ENCODE measurements at regions not wholly inside any gene's neighbourhood (a gene's known extent, or its start where the extent isn't known, plus 50 kb on each side); places are given as distances from the start of the nearest gene placed in this dataset.

DNA sequence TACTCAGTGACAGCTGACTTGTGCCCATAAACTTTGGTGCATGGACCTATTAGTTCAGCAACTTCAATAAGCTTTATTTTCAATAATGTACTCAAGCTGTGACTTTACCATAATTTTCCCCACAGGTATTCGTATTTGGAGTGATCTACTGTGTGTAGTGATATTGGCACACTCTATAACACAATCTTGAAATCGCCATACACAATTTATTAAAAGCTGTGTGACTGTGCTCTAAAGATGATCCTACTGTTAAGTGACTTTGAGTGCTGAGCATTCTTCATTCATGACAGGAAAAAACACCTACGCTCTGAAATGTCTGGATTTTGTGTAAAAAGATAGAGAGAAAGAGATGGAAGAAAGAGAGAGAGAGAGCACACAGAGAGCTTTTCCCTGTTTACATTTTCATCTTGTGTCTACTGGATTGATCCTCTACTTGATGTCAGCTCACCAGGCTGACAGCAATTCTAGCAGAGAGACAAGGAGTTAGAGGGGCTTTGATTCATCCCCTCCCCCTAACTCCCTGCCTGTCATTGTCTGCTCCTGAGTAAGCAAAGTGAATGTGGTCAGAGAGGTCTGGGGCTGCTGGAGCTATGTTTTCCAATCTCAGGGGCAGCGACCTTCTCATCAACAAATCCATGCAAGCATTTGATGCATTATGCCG is 538.7 kb upstream of the POU3F2 start:
- H3K27ac ChIP-seq (ENCODE audit: insufficient read depth, low read length, poor library complexity, severe bottlenecking) = no peak overlapping the region
- H3K27ac Mint-ChIP-seq = no peak overlapping the region
- H3K27me3 ChIP-seq (ENCODE audit: control insufficient read depth, insufficient read depth, low read length) = no peaks in the 10 kb centered on the region
- ATAC-seq (ENCODE audit: low read depth in 2 of 2) (no peak), DNase-seq (no peak)
- no peak overlapping the region for H3K4me3 Mint-ChIP-seq
- no peaks in the 10 kb centered on the region for H3K9me3 ChIP-seq (ENCODE audit: control insufficient read depth in 2 of 2, low read length in 2 of 2)
- no peaks in the 10 kb centered on the region for H3K4me1 Mint-ChIP-seq
- H3K4me3 ChIP-seq (ENCODE audit: low read depth, low read length) = no peak overlapping the region
- no peaks in the 10 kb centered on the region for H3K4me1 ChIP-seq (ENCODE audit: control insufficient read depth, insufficient read depth, low read length, poor library complexity, severe bottlenecking)
- no peaks in the 10 kb centered on the region for H3K36me3 Mint-ChIP-seq
- peaks cover 0 to 5% (median 2%) of the 10 kb centered on the region in 7 donors for H3K9me3 Mint-ChIP-seq
- no peaks in the 10 kb centered on the region for H3K27me3 Mint-ChIP-seq
- no peaks in the 10 kb centered on the region for H3K36me3 ChIP-seq (ENCODE audit: control insufficient read depth, insufficient read depth, low read length)

GRCh38 chr6:98308564-98308963 is 525.8 kb upstream of the POU3F2 start:
- Mint-ChIP-seq H3K4me1 (no peaks in the 10 kb centered on the region), H3K27ac (no peak overlapping the region), H3K36me3 (no peaks in the 10 kb centered on the region), H3K4me3 (no peak overlapping the region), H3K27me3 (no peaks in the 10 kb centered on the region), H3K9me3 (peaks cover 0 to 26% (median 6%) of the 10 kb centered on the region in 7 donors)
- Histone ChIP-seq H3K4me1 (ENCODE audit: control insufficient read depth, insufficient read depth, low read length, poor library complexity, severe bottlenecking) (no peaks in the 10 kb centered on the region), H3K27ac (ENCODE audit: insufficient read depth, low read length, poor library complexity, severe bottlenecking) (no peak overlapping the region), H3K9me3 (ENCODE audit: control insufficient read depth in 2 of 2, low read length in 2 of 2) (no peaks in the 10 kb centered on the region), H3K4me3 (ENCODE audit: low read depth, low read length) (no peak overlapping the region), H3K36me3 (ENCODE audit: control insufficient read depth, insufficient read depth, low read length) (no peaks in the 10 kb centered on the region), H3K27me3 (ENCODE audit: control insufficient read depth, insufficient read depth, low read length) (no peaks in the 10 kb centered on the region)
- ATAC-seq (ENCODE audit: low read depth in 2 of 2) (no peak), DNase-seq (no peak)

- no peaks in the 10 kb centered on the region for H3K27me3 Mint-ChIP-seq
- Histone ChIP-seq H3K4me1 (ENCODE audit: control insufficient read depth, insufficient read depth, low read length, poor library complexity, severe bottlenecking) (no peaks in the 10 kb centered on the region), H3K4me3 (ENCODE audit: low read depth, low read length) (no peak overlapping the region), H3K9me3 (ENCODE audit: control insufficient read depth in 2 of 2, low read length in 2 of 2) (no peaks in the 10 kb centered on the region), H3K27me3 (ENCODE audit: control insufficient read depth, insufficient read depth, low read length) (no peaks in the 10 kb centered on the region), H3K27ac (ENCODE audit: insufficient read depth, low read length, poor library complexity, severe bottlenecking) (no peak overlapping the region), H3K36me3 (ENCODE audit: control insufficient read depth, insufficient read depth, low read length) (no peaks in the 10 kb centered on the region)
- ATAC-seq (ENCODE audit: low read depth in 2 of 2) (no peak), DNase-seq (no peak)
- no peaks in the 10 kb centered on the region for H3K36me3 Mint-ChIP-seq
- no peak overlapping the region for H3K4me3 Mint-ChIP-seq
- H3K27ac Mint-ChIP-seq = no peak overlapping the region
- H3K4me1 Mint-ChIP-seq = no peaks in the 10 kb centered on the region
- peaks cover 2 to 17% (median 5%) of the 10 kb centered on the region in 7 donors for H3K9me3 Mint-ChIP-seq
Observed at GRCh38 chr6:98310443-98310842, 523.9 kb upstream of the POU3F2 start.

DNA sequence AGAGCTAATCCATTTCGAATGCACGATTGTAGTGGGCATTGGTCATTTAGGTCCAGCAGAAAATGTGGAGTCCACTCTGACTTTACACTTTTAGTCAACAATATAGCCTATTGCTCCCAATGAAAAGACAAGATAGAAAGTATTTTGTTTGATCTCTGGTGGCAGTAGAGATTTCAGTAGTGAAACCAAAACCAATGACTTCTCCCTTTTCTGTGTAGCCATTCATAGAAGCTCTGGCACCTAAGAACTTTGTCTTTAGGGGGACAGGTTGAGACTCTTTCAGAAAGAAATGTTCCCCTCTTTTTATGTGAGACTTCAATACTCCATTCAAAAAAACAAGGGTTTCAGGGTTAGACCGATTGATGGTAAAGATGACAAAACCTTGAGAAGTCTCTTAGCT is 510.8 kb upstream of the POU3F2 start:
- H3K27me3 Mint-ChIP-seq = no peaks in the 10 kb centered on the region
- peaks cover 0 to 14% (median 3%) of the 10 kb centered on the region in 7 donors for H3K9me3 Mint-ChIP-seq

GRCh38 chr6:98324446-98324845 is 509.9 kb upstream of the POU3F2 start:
- H3K36me3 Mint-ChIP-seq = no peaks in the 10 kb centered on the region
- H3K27me3 ChIP-seq (ENCODE audit: control insufficient read depth, insufficient read depth, low read length) = no peaks in the 10 kb centered on the region
- H3K9me3 ChIP-seq (ENCODE audit: control insufficient read depth in 2 of 2, low read length in 2 of 2) = no peaks in the 10 kb centered on the region
- peaks cover 0 to 16% (median 3%) of the 10 kb centered on the region in 7 donors for H3K9me3 Mint-ChIP-seq
- no peaks in the 10 kb centered on the region for H3K36me3 ChIP-seq (ENCODE audit: control insufficient read depth, insufficient read depth, low read length)
- ATAC-seq (ENCODE audit: low read depth in 2 of 2) (no peak), DNase-seq (no peak)
- H3K27me3 Mint-ChIP-seq = no peaks in the 10 kb centered on the region
- H3K4me3 Mint-ChIP-seq = no peak overlapping the region
- no peak overlapping the region for H3K4me3 ChIP-seq (ENCODE audit: low read depth, low read length)
- H3K27ac ChIP-seq (ENCODE audit: insufficient read depth, low read length, poor library complexity, severe bottlenecking) = no peak overlapping the region
- no peaks in the 10 kb centered on the region for H3K4me1 ChIP-seq (ENCODE audit: control insufficient read depth, insufficient read depth, low read length, poor library complexity, severe bottlenecking)
- no peaks in the 10 kb centered on the region for H3K4me1 Mint-ChIP-seq
- no peak overlapping the region for H3K27ac Mint-ChIP-seq

More for the DNA sequence above, 510.8 kb upstream of the POU3F2 start:
- H3K4me1 ChIP-seq (ENCODE audit: control insufficient read depth, insufficient read depth, low read length, poor library complexity, severe bottlenecking) = no peaks in the 10 kb centered on the region
- H3K27ac Mint-ChIP-seq = no peak overlapping the region
- ATAC-seq (ENCODE audit: low read depth in 2 of 2) = no peak
- DNase-seq = no peak
- no peak overlapping the region for H3K4me3 Mint-ChIP-seq
- H3K27ac ChIP-seq (ENCODE audit: insufficient read depth, low read length, poor library complexity, severe bottlenecking) = no peak overlapping the region
- H3K9me3 ChIP-seq (ENCODE audit: control insufficient read depth in 2 of 2, low read length in 2 of 2) = no peaks in the 10 kb centered on the region
- no peaks in the 10 kb centered on the region for H3K36me3 ChIP-seq (ENCODE audit: control insufficient read depth, insufficient read depth, low read length)
- H3K27me3 ChIP-seq (ENCODE audit: control insufficient read depth, insufficient read depth, low read length) = no peaks in the 10 kb centered on the region
- H3K4me1 Mint-ChIP-seq = no peaks in the 10 kb centered on the region
- H3K36me3 Mint-ChIP-seq = no peaks in the 10 kb centered on the region
- H3K4me3 ChIP-seq (ENCODE audit: low read depth, low read length) = no peak overlapping the region

GRCh38 chr6:98325366-98325765 is 509.0 kb upstream of the POU3F2 start:
- Histone ChIP-seq H3K9me3 (ENCODE audit: control insufficient read depth in 2 of 2, low read length in 2 of 2) (no peaks in the 10 kb centered on the region), H3K27me3 (ENCODE audit: control insufficient read depth, insufficient read depth, low read length) (no peaks in the 10 kb centered on the region), H3K36me3 (ENCODE audit: control insufficient read depth, insufficient read depth, low read length) (no peaks in the 10 kb centered on the region), H3K27ac (ENCODE audit: insufficient read depth, low read length, poor library complexity, severe bottlenecking) (no peak overlapping the region), H3K4me3 (ENCODE audit: low read depth, low read length) (no peak overlapping the region), H3K4me1 (ENCODE audit: control insufficient read depth, insufficient read depth, low read length, poor library complexity, severe bottlenecking) (no peaks in the 10 kb centered on the region)
- Mint-ChIP-seq H3K4me1 (no peaks in the 10 kb centered on the region), H3K27me3 (no peaks in the 10 kb centered on the region), H3K27ac (no peak overlapping the region), H3K4me3 (no peak overlapping the region), H3K36me3 (no peaks in the 10 kb centered on the region), H3K9me3 (peaks cover 0 to 14% (median 3%) of the 10 kb centered on the region in 7 donors)
- DNase-seq (no peak), ATAC-seq (ENCODE audit: low read depth in 2 of 2) (no peak)

GRCh38 chr6:98333273-98333672 is 501.1 kb upstream of the POU3F2 start:
- Mint-ChIP-seq H3K4me1 (no peaks in the 10 kb centered on the region), H3K4me3 (no peak overlapping the region)
- H3K27me3 ChIP-seq (ENCODE audit: control insufficient read depth, insufficient read depth, low read length) = no peaks in the 10 kb centered on the region

GRCh38 chr6:98335594-98335993 is 498.8 kb upstream of the POU3F2 start:
- H3K4me3 ChIP-seq (ENCODE audit: low read depth, low read length) = no peak overlapping the region

More at GRCh38 chr6:98333273-98333672, 501.1 kb upstream of the POU3F2 start:
- Histone ChIP-seq H3K9me3 (ENCODE audit: control insufficient read depth in 2 of 2, low read length in 2 of 2) (no peaks in the 10 kb centered on the region), H3K4me3 (ENCODE audit: low read depth, low read length) (no peak overlapping the region), H3K36me3 (ENCODE audit: control insufficient read depth, insufficient read depth, low read length) (no peaks in the 10 kb centered on the region), H3K4me1 (ENCODE audit: control insufficient read depth, insufficient read depth, low read length, poor library complexity, severe bottlenecking) (no peaks in the 10 kb centered on the region), H3K27ac (ENCODE audit: insufficient read depth, low read length, poor library complexity, severe bottlenecking) (no peak overlapping the region)
- DNase-seq (no peak), ATAC-seq (ENCODE audit: low read depth in 2 of 2) (no peak)
- no peaks in the 10 kb centered on the region for H3K27me3 Mint-ChIP-seq
- H3K9me3 Mint-ChIP-seq = peaks cover 0 to 7% (median 2%) of the 10 kb centered on the region in 7 donors
- no peak overlapping the region for H3K27ac Mint-ChIP-seq
- H3K36me3 Mint-ChIP-seq = no peaks in the 10 kb centered on the region

More at GRCh38 chr6:98335594-98335993, 498.8 kb upstream of the POU3F2 start:
- Mint-ChIP-seq H3K9me3 (peaks cover 0 to 5% (median 0%) of the 10 kb centered on the region in 7 donors), H3K27me3 (no peaks in the 10 kb centered on the region), H3K27ac (no peak overlapping the region), H3K36me3 (no peaks in the 10 kb centered on the region), H3K4me1 (no peaks in the 10 kb centered on the region), H3K4me3 (no peak overlapping the region)
- Histone ChIP-seq H3K36me3 (ENCODE audit: control insufficient read depth, insufficient read depth, low read length) (no peaks in the 10 kb centered on the region), H3K9me3 (ENCODE audit: control insufficient read depth in 2 of 2, low read length in 2 of 2) (no peaks in the 10 kb centered on the region), H3K27me3 (ENCODE audit: control insufficient read depth, insufficient read depth, low read length) (no peaks in the 10 kb centered on the region), H3K27ac (ENCODE audit: insufficient read depth, low read length, poor library complexity, severe bottlenecking) (no peak overlapping the region), H3K4me1 (ENCODE audit: control insufficient read depth, insufficient read depth, low read length, poor library complexity, severe bottlenecking) (no peaks in the 10 kb centered on the region)
- DNase-seq = no peak
- ATAC-seq (ENCODE audit: low read depth in 2 of 2) = no peak

Data from CD4-positive, CD25-positive, alpha-beta regulatory T cell (primary cell).